ENCODE measurements at regions not wholly inside any gene's neighbourhood (a gene's known extent, or its start where the extent isn't known, plus 50 kb on each side); places are given as distances from the start of the nearest gene placed in this dataset.
"Not testable (repeated sequence)": the region's sequence is repeated elsewhere in the genome, so short reads cannot be mapped to it uniquely, and the experiment has no call there.

- DNase-seq = no peak
Observed at GRCh38 chr15:81937189-81937588, 108.6 kb downstream of the MEX3B start.

GRCh38 chr15:81930582-81931369, 115.0 kb downstream of the MEX3B start:
- no peak for DNase-seq

- DNase-seq = no peak
Observed at GRCh38 chr15:81929557-81929956, 116.3 kb downstream of the MEX3B start.

GRCh38 chr15:81926981-81927380, 118.8 kb downstream of the MEX3B start:
- no peak for DNase-seq

GRCh38 chr15:81924729-81925128, 121.1 kb downstream of the MEX3B start:
- DNase-seq = no peak

- no peak for DNase-seq
Observed at GRCh38 chr15:81923561-81924350, 122.1 kb downstream of the MEX3B start.

GRCh38 chr15:81922143-81922542, 123.7 kb downstream of the MEX3B start:
- DNase-seq = no peak

- DNase-seq = no peak
Observed at GRCh38 chr15:81921163-81921562, 124.7 kb downstream of the MEX3B start.

- DNase-seq = not testable (repeated sequence)
Observed at GRCh38 chr15:81918767-81919166, 127.1 kb downstream of the MEX3B start.

GRCh38 chr15:81916451-81916850, 129.4 kb downstream of the MEX3B start:
- DNase-seq = no peak

GRCh38 chr15:81915990-81916389, 129.8 kb downstream of the MEX3B start:
- no peak for DNase-seq

- DNase-seq = peak; percentile 58 to 79
Observed at GRCh38 chr15:81914734-81915256, 131.0 kb downstream of the MEX3B start.

GRCh38 chr15:81914333-81914732, 131.5 kb downstream of the MEX3B start:
- no peak for DNase-seq

- DNase-seq = no peak
Observed at GRCh38 chr15:81911022-81911971, 134.5 kb downstream of the MEX3B start.

GRCh38 chr15:81910355-81911021, 135.3 kb downstream of the MEX3B start:
- no peak for DNase-seq

- no peak for DNase-seq
Observed at GRCh38 chr15:81909011-81909358, 136.8 kb downstream of the MEX3B start.

GRCh38 chr15:81908111-81908510, 137.7 kb downstream of the MEX3B start:
- DNase-seq = no peak

- DNase-seq = no peak
Observed at GRCh38 chr15:81907521-81907920, 138.3 kb downstream of the MEX3B start.

- no peak for DNase-seq
Observed at GRCh38 chr15:81905889-81906288, 139.9 kb downstream of the MEX3B start.

- DNase-seq = no peak
Observed at GRCh38 chr15:81901319-81901718, 144.5 kb downstream of the MEX3B start.

GRCh38 chr15:81899730-81900129, 146.1 kb downstream of the MEX3B start:
- DNase-seq = no peak

GRCh38 chr15:81899024-81899423, 146.8 kb downstream of the MEX3B start:
- DNase-seq = no peak

Measured in NCI-H187 (cell line).